ENCODE measurements at regions not wholly inside any gene's neighbourhood (a gene's known extent, or its start where the extent isn't known, plus 50 kb on each side); places are given as distances from the start of the nearest gene placed in this dataset.

- Mint-ChIP-seq H3K9me3 (ENCODE audit: unreplicated experiment) (no peaks in the 10 kb centered on the region), H3K36me3 (ENCODE audit: unreplicated experiment) (no peaks in the 10 kb centered on the region), H3K4me3 (ENCODE audit: unreplicated experiment) (no peak overlapping the region), H3K27ac (ENCODE audit: unreplicated experiment) (no peak overlapping the region), H3K27me3 (ENCODE audit: unreplicated experiment) (peaks cover 2% of the 10 kb centered on the region), H3K4me1 (ENCODE audit: low read depth, unreplicated experiment) (peaks cover 3% of the 10 kb centered on the region)
- DNase-seq, result no peak
- no peak for TF ChIP-seq CTCF (IDR thresholded peaks at IDR 0.05; ENCODE audit: partially characterized antibody, unreplicated experiment)
Observed at GRCh38 chr4:131531087-131531486, 1618.0 kb upstream of the PCDH10 start.

- DNase-seq, result no peak
- Mint-ChIP-seq H3K9me3 (ENCODE audit: unreplicated experiment) (no peaks in the 10 kb centered on the region), H3K4me3 (ENCODE audit: unreplicated experiment) (no peak overlapping the region), H3K36me3 (ENCODE audit: unreplicated experiment) (no peaks in the 10 kb centered on the region), H3K27ac (ENCODE audit: unreplicated experiment) (no peak overlapping the region), H3K4me1 (ENCODE audit: low read depth, unreplicated experiment) (peaks cover 2% of the 10 kb centered on the region), H3K27me3 (ENCODE audit: unreplicated experiment) (peaks cover 2% of the 10 kb centered on the region)
- no peak for TF ChIP-seq CTCF (IDR thresholded peaks at IDR 0.05; ENCODE audit: partially characterized antibody, unreplicated experiment)
Observed at GRCh38 chr4:131534944-131535645, 1614.0 kb upstream of the PCDH10 start.

GRCh38 chr4:131540256-131540655 is 1608.8 kb upstream of the PCDH10 start:
- no peaks in the 10 kb centered on the region for H3K9me3 Mint-ChIP-seq (ENCODE audit: unreplicated experiment)
- H3K27ac Mint-ChIP-seq (ENCODE audit: unreplicated experiment), result no peak overlapping the region
- H3K27me3 Mint-ChIP-seq (ENCODE audit: unreplicated experiment), result no peaks in the 10 kb centered on the region
- H3K36me3 Mint-ChIP-seq (ENCODE audit: unreplicated experiment), result no peaks in the 10 kb centered on the region
- no peak for DNase-seq
- TF ChIP-seq CTCF (IDR thresholded peaks at IDR 0.05; ENCODE audit: partially characterized antibody, unreplicated experiment), result no peak
- no peak overlapping the region for H3K4me3 Mint-ChIP-seq (ENCODE audit: unreplicated experiment)
- no peaks in the 10 kb centered on the region for H3K4me1 Mint-ChIP-seq (ENCODE audit: low read depth, unreplicated experiment)

GRCh38 chr4:131547506-131547981 is 1601.5 kb upstream of the PCDH10 start:
- H3K36me3 Mint-ChIP-seq (ENCODE audit: unreplicated experiment), result no peaks in the 10 kb centered on the region
- no peaks in the 10 kb centered on the region for H3K9me3 Mint-ChIP-seq (ENCODE audit: unreplicated experiment)
- peaks cover 2% of the 10 kb centered on the region for H3K27me3 Mint-ChIP-seq (ENCODE audit: unreplicated experiment)
- no peak overlapping the region for H3K27ac Mint-ChIP-seq (ENCODE audit: unreplicated experiment)
- TF ChIP-seq CTCF (IDR thresholded peaks at IDR 0.05; ENCODE audit: partially characterized antibody, unreplicated experiment), result no peak
- DNase-seq, result no peak
- no peaks in the 10 kb centered on the region for H3K4me1 Mint-ChIP-seq (ENCODE audit: low read depth, unreplicated experiment)
- H3K4me3 Mint-ChIP-seq (ENCODE audit: unreplicated experiment), result no peak overlapping the region

- Mint-ChIP-seq H3K27me3 (ENCODE audit: unreplicated experiment) (peaks cover 2% of the 10 kb centered on the region), H3K4me1 (ENCODE audit: low read depth, unreplicated experiment) (no peaks in the 10 kb centered on the region), H3K27ac (ENCODE audit: unreplicated experiment) (no peak overlapping the region), H3K4me3 (ENCODE audit: unreplicated experiment) (no peak overlapping the region), H3K9me3 (ENCODE audit: unreplicated experiment) (no peaks in the 10 kb centered on the region), H3K36me3 (ENCODE audit: unreplicated experiment) (no peaks in the 10 kb centered on the region)
- no peak for TF ChIP-seq CTCF (IDR thresholded peaks at IDR 0.05; ENCODE audit: partially characterized antibody, unreplicated experiment)
- DNase-seq, result no peak
Observed at GRCh38 chr4:131551306-131551705, 1597.8 kb upstream of the PCDH10 start.

Data from glutamatergic neuron (in vitro differentiated cells).